HG02763 (cell line): ENCODE measurements at regions not wholly inside any gene's neighbourhood (a gene's known extent, or its start where the extent isn't known, plus 50 kb on each side); places are given as distances from the start of the nearest gene placed in this dataset.

Source experiments
- ATAC-seq: cut with Tn5 transposase; IDR thresholded peaks from one replicate; pipeline ENCODE4 v1.9.1; 2021; ENCODE audit warnings: mild to moderate bottlenecking, moderate library complexity; ENCODE audit not compliant: unreplicated experiment

- no peak for ATAC-seq
Measured at GRCh38 chrX:98338544-98338943, 1454.8 kb downstream of the RPA4 start.

- no peak for ATAC-seq
Measured at GRCh38 chrX:98350940-98351339, 1467.2 kb downstream of the RPA4 start.

- ATAC-seq, result no peak
Measured at GRCh38 chrX:98357146-98357545, 1473.4 kb downstream of the RPA4 start.

- no peak for ATAC-seq
Measured at GRCh38 chrX:98362630-98363029, 1478.9 kb downstream of the RPA4 start.

GRCh38 chrX:98371994-98372393 is 1488.3 kb downstream of the RPA4 start:
- no peak for ATAC-seq

GRCh38 chrX:98379134-98379533 is 1495.4 kb downstream of the RPA4 start:
- ATAC-seq, result no peak

- no peak for ATAC-seq
Measured at GRCh38 chrX:98380106-98380505, 1496.4 kb downstream of the RPA4 start.

GRCh38 chrX:98380556-98380955 is 1496.8 kb downstream of the RPA4 start:
- ATAC-seq, result no peak

GRCh38 chrX:98398542-98398941 is 1514.8 kb downstream of the RPA4 start:
- ATAC-seq, result no peak

GRCh38 chrX:98405376-98405775 is 1521.7 kb downstream of the RPA4 start:
- ATAC-seq, result no peak

- no peak for ATAC-seq
Measured at GRCh38 chrX:98407584-98407983, 1523.9 kb downstream of the RPA4 start.

- no peak for ATAC-seq
Measured at GRCh38 chrX:98409867-98410266, 1526.2 kb downstream of the RPA4 start.

GRCh38 chrX:98412058-98412457 is 1528.3 kb downstream of the RPA4 start:
- no peak for ATAC-seq

GRCh38 chrX:98422536-98422935 is 1538.8 kb downstream of the RPA4 start:
- no peak for ATAC-seq

- ATAC-seq, result no peak
Measured at GRCh38 chrX:98432413-98432812, 1548.7 kb downstream of the RPA4 start.

- ATAC-seq, result no peak
Measured at GRCh38 chrX:98448524-98448923, 1564.8 kb downstream of the RPA4 start.

- no peak for ATAC-seq
Measured at GRCh38 chrX:98452456-98452855, 1568.7 kb downstream of the RPA4 start.

- ATAC-seq, result no peak
Measured at GRCh38 chrX:98459669-98460068, 1576.0 kb downstream of the RPA4 start.

- no peak for ATAC-seq
Measured at GRCh38 chrX:98480606-98481005, 1596.9 kb downstream of the RPA4 start.

GRCh38 chrX:98481636-98482035 is 1597.9 kb downstream of the RPA4 start:
- no peak for ATAC-seq

GRCh38 chrX:98490670-98491069 is 1607.0 kb downstream of the RPA4 start:
- no peak for ATAC-seq

- no peak for ATAC-seq
Measured at GRCh38 chrX:98501426-98501825, 1617.7 kb downstream of the RPA4 start.

- no peak for ATAC-seq
Measured at GRCh38 chrX:98506907-98507306, 1623.2 kb downstream of the RPA4 start.

- no peak for ATAC-seq
Measured at GRCh38 chrX:98514032-98514431, 1630.3 kb downstream of the RPA4 start.
